ENCODE measurements at regions not wholly inside any gene's neighbourhood (a gene's known extent, or its start where the extent isn't known, plus 50 kb on each side); places are given as distances from the start of the nearest gene placed in this dataset.

DNA sequence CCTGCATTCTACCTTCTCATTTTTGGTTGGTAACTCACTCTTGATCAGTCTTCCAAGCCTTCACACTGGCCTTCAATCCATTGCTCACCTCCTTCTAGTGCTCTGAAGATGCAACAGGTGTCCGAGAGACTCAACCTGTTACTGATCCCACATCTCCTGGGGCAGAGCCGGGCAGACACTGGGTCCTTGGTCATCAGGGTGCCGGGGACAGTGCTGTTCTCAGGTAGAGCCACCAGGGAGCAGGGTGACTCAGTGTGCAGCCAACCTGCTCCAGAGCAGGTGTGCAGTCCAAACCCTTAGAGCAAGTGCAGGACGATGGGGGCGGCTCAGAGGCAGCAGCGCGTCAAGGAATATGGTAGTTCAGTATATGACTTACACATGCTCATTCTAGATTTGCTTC is 188.4 kb downstream of the DHX15 start:
- TF ChIP-seq, protein P1, sequence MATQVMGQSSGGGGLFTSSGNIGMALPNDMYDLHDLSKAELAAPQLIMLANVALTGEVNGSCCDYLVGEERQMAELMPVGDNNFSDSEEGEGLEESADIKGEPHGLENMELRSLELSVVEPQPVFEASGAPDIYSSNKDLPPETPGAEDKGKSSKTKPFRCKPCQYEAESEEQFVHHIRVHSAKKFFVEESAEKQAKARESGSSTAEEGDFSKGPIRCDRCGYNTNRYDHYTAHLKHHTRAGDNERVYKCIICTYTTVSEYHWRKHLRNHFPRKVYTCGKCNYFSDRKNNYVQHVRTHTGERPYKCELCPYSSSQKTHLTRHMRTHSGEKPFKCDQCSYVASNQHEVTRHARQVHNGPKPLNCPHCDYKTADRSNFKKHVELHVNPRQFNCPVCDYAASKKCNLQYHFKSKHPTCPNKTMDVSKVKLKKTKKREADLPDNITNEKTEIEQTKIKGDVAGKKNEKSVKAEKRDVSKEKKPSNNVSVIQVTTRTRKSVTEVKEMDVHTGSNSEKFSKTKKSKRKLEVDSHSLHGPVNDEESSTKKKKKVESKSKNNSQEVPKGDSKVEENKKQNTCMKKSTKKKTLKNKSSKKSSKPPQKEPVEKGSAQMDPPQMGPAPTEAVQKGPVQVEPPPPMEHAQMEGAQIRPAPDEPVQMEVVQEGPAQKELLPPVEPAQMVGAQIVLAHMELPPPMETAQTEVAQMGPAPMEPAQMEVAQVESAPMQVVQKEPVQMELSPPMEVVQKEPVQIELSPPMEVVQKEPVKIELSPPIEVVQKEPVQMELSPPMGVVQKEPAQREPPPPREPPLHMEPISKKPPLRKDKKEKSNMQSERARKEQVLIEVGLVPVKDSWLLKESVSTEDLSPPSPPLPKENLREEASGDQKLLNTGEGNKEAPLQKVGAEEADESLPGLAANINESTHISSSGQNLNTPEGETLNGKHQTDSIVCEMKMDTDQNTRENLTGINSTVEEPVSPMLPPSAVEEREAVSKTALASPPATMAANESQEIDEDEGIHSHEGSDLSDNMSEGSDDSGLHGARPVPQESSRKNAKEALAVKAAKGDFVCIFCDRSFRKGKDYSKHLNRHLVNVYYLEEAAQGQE (IDR thresholded peaks at IDR 0.05; ENCODE audit: insufficient replicate concordance, low read depth): no peak
- TF ChIP-seq POLR2AphosphoS5 (IDR thresholded peaks at IDR 0.05; ENCODE audit: low read depth) (no peak), GABPA (IDR thresholded peaks at IDR 0.05; ENCODE audit: low read depth) (no peak), SPI1 (IDR thresholded peaks at IDR 0.05; ENCODE audit: borderline replicate concordance, low read depth) (no peak)
- TF ChIP-seq, protein P2, sequence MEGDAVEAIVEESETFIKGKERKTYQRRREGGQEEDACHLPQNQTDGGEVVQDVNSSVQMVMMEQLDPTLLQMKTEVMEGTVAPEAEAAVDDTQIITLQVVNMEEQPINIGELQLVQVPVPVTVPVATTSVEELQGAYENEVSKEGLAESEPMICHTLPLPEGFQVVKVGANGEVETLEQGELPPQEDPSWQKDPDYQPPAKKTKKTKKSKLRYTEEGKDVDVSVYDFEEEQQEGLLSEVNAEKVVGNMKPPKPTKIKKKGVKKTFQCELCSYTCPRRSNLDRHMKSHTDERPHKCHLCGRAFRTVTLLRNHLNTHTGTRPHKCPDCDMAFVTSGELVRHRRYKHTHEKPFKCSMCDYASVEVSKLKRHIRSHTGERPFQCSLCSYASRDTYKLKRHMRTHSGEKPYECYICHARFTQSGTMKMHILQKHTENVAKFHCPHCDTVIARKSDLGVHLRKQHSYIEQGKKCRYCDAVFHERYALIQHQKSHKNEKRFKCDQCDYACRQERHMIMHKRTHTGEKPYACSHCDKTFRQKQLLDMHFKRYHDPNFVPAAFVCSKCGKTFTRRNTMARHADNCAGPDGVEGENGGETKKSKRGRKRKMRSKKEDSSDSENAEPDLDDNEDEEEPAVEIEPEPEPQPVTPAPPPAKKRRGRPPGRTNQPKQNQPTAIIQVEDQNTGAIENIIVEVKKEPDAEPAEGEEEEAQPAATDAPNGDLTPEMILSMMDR (IDR thresholded peaks at IDR 0.05; ENCODE audit: insufficient read depth, low read length): no peak
- no peak for DNase-seq (ENCODE audit: low read depth in 1 of 2, low spot score in 1 of 2)

DNA sequence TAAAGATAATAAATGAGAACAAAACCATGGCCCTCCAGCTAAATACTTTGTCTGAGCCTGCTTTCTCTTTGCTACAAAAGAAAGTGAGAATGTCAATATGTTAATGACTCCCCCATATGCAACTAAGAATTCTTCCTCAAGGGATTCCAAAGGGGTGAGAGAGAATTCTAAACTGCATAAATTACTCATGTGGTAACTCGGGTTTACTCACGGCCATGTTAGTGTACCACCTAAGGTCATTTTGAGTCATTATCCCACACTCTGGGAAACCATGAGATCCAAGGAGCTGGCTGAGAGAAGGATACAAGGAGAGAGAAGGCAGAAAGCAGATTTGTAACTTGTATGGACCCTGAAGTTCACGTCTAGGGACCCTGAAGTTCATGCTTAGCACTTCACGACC is 190.3 kb downstream of the DHX15 start:
- Histone ChIP-seq H3K4me3 (replicated peaks; ENCODE audit: insufficient read depth, low read length) (no peak overlapping the region), H3K27ac (replicated peaks) (no peak overlapping the region), H3K27me3 (ENCODE audit: insufficient read depth, poor library complexity, severe bottlenecking) (no peaks in the 10 kb centered on the region)
- TF ChIP-seq, protein P2 (IDR thresholded peaks at IDR 0.05; ENCODE audit: insufficient read depth, low read length): no peak
- TF ChIP-seq POLR2AphosphoS5 (IDR thresholded peaks at IDR 0.05; ENCODE audit: low read depth) (no peak), GABPA (IDR thresholded peaks at IDR 0.05; ENCODE audit: low read depth) (no peak), SPI1 (IDR thresholded peaks at IDR 0.05; ENCODE audit: borderline replicate concordance, low read depth) (no peak)
- TF ChIP-seq, protein P1 (IDR thresholded peaks at IDR 0.05; ENCODE audit: insufficient replicate concordance, low read depth): no peak
- DNase-seq (ENCODE audit: low read depth in 1 of 2, low spot score in 1 of 2): no peak

More for the DNA sequence above, 188.4 kb downstream of the DHX15 start:
- Histone ChIP-seq H3K4me3 (replicated peaks; ENCODE audit: insufficient read depth, low read length) (no peak overlapping the region), H3K27me3 (ENCODE audit: insufficient read depth, poor library complexity, severe bottlenecking) (no peaks in the 10 kb centered on the region), H3K27ac (replicated peaks) (no peak overlapping the region)

DNA sequence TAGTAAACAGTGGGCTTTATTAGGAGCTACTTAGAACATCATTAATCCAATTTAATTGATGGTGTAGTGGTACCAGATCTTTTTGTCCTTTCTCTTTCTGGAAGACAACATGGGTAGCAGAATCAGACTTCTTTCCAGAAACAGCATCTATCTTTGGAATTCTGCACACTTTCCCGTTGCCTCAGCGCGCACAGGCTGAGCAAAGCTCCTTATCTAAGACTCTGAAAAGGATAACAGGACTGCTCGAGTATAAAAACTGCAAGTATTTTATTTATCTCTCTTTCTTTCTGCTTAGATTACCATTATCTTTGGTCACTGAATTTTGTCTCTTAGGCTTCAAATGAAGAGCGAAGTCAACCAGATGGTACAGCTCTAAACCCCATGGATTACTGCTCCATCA is 191.7 kb downstream of the DHX15 start:
- TF ChIP-seq SPI1 (IDR thresholded peaks at IDR 0.05; ENCODE audit: borderline replicate concordance, low read depth) (no peak), GABPA (IDR thresholded peaks at IDR 0.05; ENCODE audit: low read depth) (no peak), POLR2AphosphoS5 (IDR thresholded peaks at IDR 0.05; ENCODE audit: low read depth) (no peak)
- TF ChIP-seq, protein P2 (IDR thresholded peaks at IDR 0.05; ENCODE audit: insufficient read depth, low read length): no peak
- TF ChIP-seq, protein P1 (IDR thresholded peaks at IDR 0.05; ENCODE audit: insufficient replicate concordance, low read depth): no peak
- no peak overlapping the region for H3K27ac ChIP-seq (replicated peaks)
- no peaks in the 10 kb centered on the region for H3K27me3 ChIP-seq (ENCODE audit: insufficient read depth, poor library complexity, severe bottlenecking)
- no peak overlapping the region for H3K4me3 ChIP-seq (replicated peaks; ENCODE audit: insufficient read depth, low read length)
- DNase-seq (ENCODE audit: low read depth in 1 of 2, low spot score in 1 of 2): no peak

Data from HL-60 (cell line).